ENCODE measurements at regions not wholly inside any gene's neighbourhood (a gene's known extent, or its start where the extent isn't known, plus 50 kb on each side); places are given as distances from the start of the nearest gene placed in this dataset.
A peak's percentile ranks its signal among the peaks of the same experiment; 100 is the strongest.
"Not testable (repeated sequence)": the region's sequence is repeated elsewhere in the genome, so short reads cannot be mapped to it uniquely, and the experiment has no call there.

DNA sequence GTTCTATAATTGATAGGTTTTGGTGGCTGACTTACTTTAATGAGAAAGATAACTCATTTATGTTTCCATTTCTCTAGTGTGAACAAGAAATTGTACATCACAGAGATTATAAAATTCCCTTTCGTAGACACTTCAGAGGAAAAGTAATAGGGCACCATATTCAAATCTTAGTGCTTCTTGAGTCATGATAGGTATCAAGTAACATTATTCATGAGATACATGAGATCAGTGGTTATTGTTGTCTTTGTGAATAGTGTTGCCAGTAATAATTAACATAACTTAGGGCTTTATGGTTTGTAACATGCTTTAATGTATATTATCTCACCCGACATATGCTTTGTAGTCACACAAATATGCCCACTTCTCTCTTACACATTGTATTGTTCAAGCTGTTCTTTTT, 73.7 kb upstream of the IL15 start:
- TF ChIP-seq, protein P1, sequence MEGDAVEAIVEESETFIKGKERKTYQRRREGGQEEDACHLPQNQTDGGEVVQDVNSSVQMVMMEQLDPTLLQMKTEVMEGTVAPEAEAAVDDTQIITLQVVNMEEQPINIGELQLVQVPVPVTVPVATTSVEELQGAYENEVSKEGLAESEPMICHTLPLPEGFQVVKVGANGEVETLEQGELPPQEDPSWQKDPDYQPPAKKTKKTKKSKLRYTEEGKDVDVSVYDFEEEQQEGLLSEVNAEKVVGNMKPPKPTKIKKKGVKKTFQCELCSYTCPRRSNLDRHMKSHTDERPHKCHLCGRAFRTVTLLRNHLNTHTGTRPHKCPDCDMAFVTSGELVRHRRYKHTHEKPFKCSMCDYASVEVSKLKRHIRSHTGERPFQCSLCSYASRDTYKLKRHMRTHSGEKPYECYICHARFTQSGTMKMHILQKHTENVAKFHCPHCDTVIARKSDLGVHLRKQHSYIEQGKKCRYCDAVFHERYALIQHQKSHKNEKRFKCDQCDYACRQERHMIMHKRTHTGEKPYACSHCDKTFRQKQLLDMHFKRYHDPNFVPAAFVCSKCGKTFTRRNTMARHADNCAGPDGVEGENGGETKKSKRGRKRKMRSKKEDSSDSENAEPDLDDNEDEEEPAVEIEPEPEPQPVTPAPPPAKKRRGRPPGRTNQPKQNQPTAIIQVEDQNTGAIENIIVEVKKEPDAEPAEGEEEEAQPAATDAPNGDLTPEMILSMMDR (IDR thresholded peaks at IDR 0.05; ENCODE audit: low read depth, low read length, missing control alignments): no peak
- in situ Hi-C loops (cut with HindIII; ENCODE audit: low pct_ligation_motif_present, low sequenced_read_pairs): no loop called here
- H3K4me3 ChIP-seq (ENCODE audit: low read depth, low read length): no peak overlapping the region
- no peak for DNase-seq
- H3K36me3 ChIP-seq (replicated peaks): no peaks in the 10 kb centered on the region
- no peaks in the 10 kb centered on the region for H3K27me3 ChIP-seq (replicated peaks)
- no peak overlapping the region for H3K27ac ChIP-seq

DNA sequence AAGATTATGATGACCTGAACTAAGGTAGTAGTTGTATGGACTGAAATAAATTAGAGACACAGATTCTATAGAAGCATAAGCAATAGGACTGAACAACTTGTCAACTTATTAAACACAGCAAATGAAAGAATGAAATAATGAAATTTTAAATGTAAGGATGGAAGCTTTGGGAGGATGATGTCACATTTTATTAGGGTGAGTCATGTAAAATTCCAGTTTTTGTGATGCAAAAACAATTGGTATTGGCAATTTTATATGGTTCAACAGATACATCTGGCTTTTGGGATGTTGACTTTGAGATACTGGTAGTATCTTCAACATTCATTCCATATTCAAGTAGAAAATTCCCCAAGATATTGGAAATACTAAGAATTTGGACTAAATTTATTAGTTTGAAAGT, 72.7 kb upstream of the IL15 start:
- TF ChIP-seq, protein P1 (IDR thresholded peaks at IDR 0.05; ENCODE audit: low read depth, low read length, missing control alignments): no peak
- in situ Hi-C loops (cut with HindIII; ENCODE audit: low pct_ligation_motif_present, low sequenced_read_pairs): no loop called here

DNA sequence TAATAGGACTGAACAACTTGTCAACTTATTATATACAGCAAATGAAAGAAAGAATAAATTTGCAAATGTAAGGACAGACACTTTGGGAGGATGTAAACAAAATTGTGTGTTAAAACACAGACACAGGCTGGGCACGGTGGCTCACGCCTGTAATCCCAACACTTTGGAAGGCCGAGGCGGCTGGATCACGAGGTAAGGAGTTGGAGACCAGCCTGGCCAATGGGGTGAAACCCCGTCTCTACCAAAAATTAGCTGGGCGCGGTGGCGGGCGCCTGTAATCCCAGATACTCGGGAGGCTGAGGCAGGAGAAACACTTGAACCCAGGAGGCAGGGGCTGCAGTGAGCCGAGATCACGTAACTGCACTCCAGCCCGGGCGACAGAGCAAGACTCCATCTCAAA, 71.4 kb upstream of the IL15 start:
- H3K4me3 ChIP-seq (ENCODE audit: low read depth, low read length); H3K27ac ChIP-seq; in situ Hi-C loops (cut with HindIII; ENCODE audit: low pct_ligation_motif_present, low sequenced_read_pairs); H3K36me3 ChIP-seq (replicated peaks); DNase-seq; H3K27me3 ChIP-seq (replicated peaks): not testable (repeated sequence)

More for the DNA sequence above, 72.7 kb upstream of the IL15 start:
- Histone ChIP-seq H3K27me3 (replicated peaks) (no peaks in the 10 kb centered on the region), H3K27ac (no peak overlapping the region), H3K4me3 (ENCODE audit: low read depth, low read length) (no peak overlapping the region), H3K36me3 (replicated peaks) (no peaks in the 10 kb centered on the region)
- no peak for DNase-seq

DNA sequence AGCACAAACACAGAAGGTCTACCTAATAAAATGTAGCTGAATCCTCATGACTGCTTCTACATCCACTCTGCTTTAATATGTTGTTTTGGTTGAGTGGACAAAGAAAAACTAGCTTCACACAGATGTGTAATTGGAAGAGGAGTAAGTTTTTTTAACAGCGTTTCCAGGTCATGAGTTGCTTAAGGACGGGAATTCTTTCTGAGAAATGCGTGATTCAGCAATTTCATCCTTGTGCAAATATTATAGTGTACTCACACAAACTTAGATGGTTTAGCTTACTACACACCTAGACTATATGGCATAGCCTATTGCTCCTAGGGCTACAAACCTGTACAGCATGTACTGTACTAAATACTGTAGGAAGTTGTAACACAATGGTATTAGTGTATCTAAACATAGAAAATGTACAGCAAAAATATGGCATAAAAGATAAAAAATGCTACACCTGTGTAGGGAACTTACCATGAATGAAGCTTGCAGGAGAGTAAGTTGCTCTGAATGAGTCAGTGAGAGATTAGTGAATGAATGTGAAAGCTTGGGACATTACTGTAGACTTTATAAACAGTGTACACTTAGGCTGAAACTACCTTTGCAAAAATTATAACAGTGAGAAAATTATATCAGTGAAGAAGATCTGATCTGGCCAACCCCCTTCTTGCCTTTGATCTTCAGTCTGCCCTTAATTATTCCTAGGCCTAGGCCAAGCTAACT, 70.8 kb upstream of the IL15 start:
- in situ Hi-C loops (cut with HindIII; ENCODE audit: low pct_ligation_motif_present, low sequenced_read_pairs): no loop called here
- no peaks in the 10 kb centered on the region for H3K27me3 ChIP-seq (replicated peaks)
- TF ChIP-seq, protein P1 (IDR thresholded peaks at IDR 0.05; ENCODE audit: low read depth, low read length, missing control alignments): no peak
- H3K27ac ChIP-seq: no peak overlapping the region
- no peaks in the 10 kb centered on the region for H3K36me3 ChIP-seq (replicated peaks)
- H3K4me3 ChIP-seq (ENCODE audit: low read depth, low read length): no peak overlapping the region
- no peak for DNase-seq

DNA sequence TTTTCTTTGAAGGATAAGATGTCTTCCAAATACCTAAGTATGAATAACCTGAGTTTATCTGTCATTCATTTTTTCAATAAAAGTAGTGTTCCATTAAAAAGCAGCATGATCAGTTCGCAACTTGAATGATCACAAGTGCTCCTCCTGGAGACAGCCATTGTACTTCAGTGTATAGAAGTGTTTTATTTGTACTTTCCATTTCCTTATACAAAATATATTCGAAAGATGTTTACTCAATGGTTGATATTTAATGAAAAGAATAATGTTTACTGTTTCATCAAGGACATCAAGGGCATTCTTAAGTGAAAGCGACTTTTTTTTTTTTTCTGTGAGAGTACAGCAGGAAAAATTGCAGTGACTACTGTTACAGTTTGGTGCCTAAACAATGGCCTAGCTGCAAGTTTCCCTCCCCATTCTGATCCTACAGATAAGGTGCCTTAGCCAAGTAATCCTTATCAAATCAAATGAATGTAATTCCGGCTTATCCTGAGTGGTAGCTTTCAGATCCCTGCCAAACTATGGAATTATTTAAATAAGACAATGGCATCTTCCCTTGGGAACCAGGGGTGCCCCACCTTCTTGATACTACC, 69.0 kb upstream of the IL15 start:
- no peaks in the 10 kb centered on the region for H3K27me3 ChIP-seq (replicated peaks)
- no peak for DNase-seq
- H3K36me3 ChIP-seq (replicated peaks): no peaks in the 10 kb centered on the region
- no peak overlapping the region for H3K27ac ChIP-seq
- in situ Hi-C loops (cut with HindIII; ENCODE audit: low pct_ligation_motif_present, low sequenced_read_pairs): no loop called here
- no peak overlapping the region for H3K4me3 ChIP-seq (ENCODE audit: low read depth, low read length)
- TF ChIP-seq, protein P1 (IDR thresholded peaks at IDR 0.05; ENCODE audit: low read depth, low read length, missing control alignments): no peak

DNA sequence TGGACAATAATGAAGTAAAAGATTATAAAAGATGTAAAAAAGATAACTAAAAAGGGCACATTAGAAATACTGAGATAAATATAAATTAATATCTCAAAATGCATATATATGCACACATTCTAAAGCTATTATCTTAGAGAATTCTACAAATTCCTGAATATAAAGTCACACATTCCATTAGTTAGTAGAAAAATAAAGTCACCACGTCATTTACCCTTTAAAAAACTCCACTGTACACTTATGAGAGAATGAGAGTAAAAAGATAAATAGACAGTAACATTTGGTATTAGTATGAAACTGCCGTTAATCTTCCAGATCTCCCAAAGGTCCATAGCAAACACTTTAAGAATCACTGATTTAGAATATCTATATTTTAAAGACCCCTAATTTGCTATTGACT, 67.2 kb upstream of the IL15 start:
- no peak for DNase-seq
- no peak overlapping the region for H3K4me3 ChIP-seq (ENCODE audit: low read depth, low read length)
- H3K27ac ChIP-seq: peak overlapping the region; percentile 64
- H3K36me3 ChIP-seq (replicated peaks): no peaks in the 10 kb centered on the region
- H3K27me3 ChIP-seq (replicated peaks): no peaks in the 10 kb centered on the region
- in situ Hi-C loops (cut with HindIII; ENCODE audit: low pct_ligation_motif_present, low sequenced_read_pairs): no loop called here
- TF ChIP-seq, protein P1 (IDR thresholded peaks at IDR 0.05; ENCODE audit: low read depth, low read length, missing control alignments): no peak

Data from brain microvascular endothelial cell (primary cell).